Mesenchymal stem cell (in vitro differentiated cells and primary cell): ENCODE measurements at regions not wholly inside any gene's neighbourhood (a gene's known extent, or its start where the extent isn't known, plus 50 kb on each side); places are given as distances from the start of the nearest gene placed in this dataset.
"Not testable (repeated sequence)": the region's sequence is repeated elsewhere in the genome, so short reads cannot be mapped to it uniquely, and the experiment has no call there.

Experiments
- DNase-seq: peaks from one replicate; pipeline ENCODE4 v3.0.0-alpha.2; 2013
- H2AFZ ChIP-seq: one replicate; pipeline ENCODE4 v1.6.1; 2013; ENCODE audit warnings: low read depth, mild to moderate bottlenecking, control low read depth, inconsistent platforms, low read length, moderate library complexity
- H2AK5ac ChIP-seq: 2 replicates; pipeline ENCODE4 v1.6.1; 2013; ENCODE audit warnings: low read length, moderate library complexity, mild to moderate bottlenecking, inconsistent platforms; ENCODE audit not compliant: severe bottlenecking
- H2BK120ac ChIP-seq: one replicate; pipeline ENCODE4 v1.6.1; 2013; ENCODE audit warnings: low read depth, mild to moderate bottlenecking, inconsistent platforms, low read length, moderate library complexity
- H2BK12ac ChIP-seq, 2 experiments: one replicate each; pipeline ENCODE4 v1.6.1; 2013; ENCODE audit warnings: inconsistent platforms in 2 of 2, low read length in 2 of 2, mild to moderate bottlenecking in 2 of 2, moderate library complexity in 2 of 2, control low read depth in 1 of 2
- H2BK15ac ChIP-seq: one replicate; pipeline ENCODE4 v1.6.1; 2013; ENCODE audit warnings: mild to moderate bottlenecking, low read depth, inconsistent platforms; ENCODE audit not compliant: poor library complexity, severe bottlenecking
- H2BK5ac ChIP-seq: 2 replicates; pipeline ENCODE4 v1.6.1; 2013; ENCODE audit warnings: low read depth, mild to moderate bottlenecking, low read length, control low read depth, inconsistent platforms; ENCODE audit not compliant: poor library complexity, severe bottlenecking
- H3K14ac ChIP-seq, 2 experiments: one replicate each; pipeline ENCODE4 v1.6.1; 2013; ENCODE audit warnings: inconsistent platforms in 2 of 2, low read length in 2 of 2, control low read depth in 1 of 2, mild to moderate bottlenecking in 1 of 2, moderate library complexity in 1 of 2
- H3K18ac ChIP-seq, 2 experiments: one replicate each; pipeline ENCODE4 v1.6.1; 2013; ENCODE audit warnings: inconsistent platforms in 2 of 2, low read length in 2 of 2, control low read depth in 1 of 2, low read depth in 1 of 2, mild to moderate bottlenecking in 1 of 2
- H3K23ac ChIP-seq, 2 experiments: one replicate each; pipeline ENCODE4 v1.6.1; 2013; ENCODE audit warnings: inconsistent platforms in 2 of 2, low read length in 2 of 2, mild to moderate bottlenecking in 2 of 2, moderate library complexity in 2 of 2, control low read depth in 1 of 2
- H3K27ac ChIP-seq: 2 replicates; pipeline ENCODE4 v1.5.1; 2013; ENCODE audit warnings: mild to moderate bottlenecking, moderate library complexity, low read length, control low read depth, inconsistent platforms; ENCODE audit not compliant: poor library complexity, severe bottlenecking
- H3K27me3 ChIP-seq, 2 experiments: 2 replicates each; pipeline versions ENCODE4 v1.6.1 to v1.7.0; 2013; ENCODE audit warnings: low read length in 2 of 2, mild to moderate bottlenecking in 2 of 2, moderate library complexity in 2 of 2, control low read depth in 1 of 2, inconsistent platforms in 1 of 2; ENCODE audit not compliant: control insufficient read depth in 1 of 2, insufficient read depth in 1 of 2
- H3K36me3 ChIP-seq, 2 experiments: 2 replicates each; pipeline versions ENCODE4 v1.6.1 to v1.7.0; 2013; ENCODE audit warnings: low read length in 2 of 2, control low read depth in 1 of 2, inconsistent platforms in 1 of 2, low read depth in 1 of 2, mild to moderate bottlenecking in 1 of 2; ENCODE audit not compliant: insufficient read depth in 2 of 2, control insufficient read depth in 1 of 2
- H3K4ac ChIP-seq, 2 experiments: one replicate each; pipeline ENCODE4 v1.6.1; 2013; ENCODE audit warnings: inconsistent platforms in 2 of 2, low read length in 2 of 2, mild to moderate bottlenecking in 2 of 2, moderate library complexity in 2 of 2, control low read depth in 1 of 2, low read depth in 1 of 2
- H3K4me1 ChIP-seq: 2 replicates; pipeline ENCODE4 v1.6.1; 2013; ENCODE audit warnings: low read depth, low read length, control low read depth; ENCODE audit not compliant: control insufficient read depth, insufficient read depth
- H3K4me2 ChIP-seq: 2 replicates; pipeline ENCODE4 v1.6.1; 2013; ENCODE audit warnings: low read length, mild to moderate bottlenecking, inconsistent platforms; ENCODE audit not compliant: poor library complexity, severe bottlenecking
- H3K4me3 ChIP-seq, 2 experiments: 2 replicates each; pipeline versions ENCODE4 v1.5.1 to v1.7.0; 2013; ENCODE audit warnings: low read length in 2 of 2, mild to moderate bottlenecking in 2 of 2, control low read depth in 1 of 2, low read depth in 1 of 2; ENCODE audit not compliant: insufficient read depth in 1 of 2
- H3K79me1 ChIP-seq: replicated peaks from 2 replicates; pipeline ENCODE4 v1.6.1; 2013; ENCODE audit warnings: mild to moderate bottlenecking, control low read depth, low read length, inconsistent platforms; ENCODE audit not compliant: poor library complexity, severe bottlenecking
- H3K9ac ChIP-seq: 2 replicates; pipeline ENCODE4 v1.7.0; 2013; ENCODE audit warnings: mild to moderate bottlenecking, low read length, moderate library complexity
- H3K9me3 ChIP-seq: 2 replicates; pipeline ENCODE4 v1.7.0; 2013; ENCODE audit warnings: mild to moderate bottlenecking, low read length; ENCODE audit not compliant: control insufficient read depth
- H4K8ac ChIP-seq: one replicate; pipeline ENCODE4 v1.6.1; 2013; ENCODE audit warnings: inconsistent platforms, mild to moderate bottlenecking, low read length, moderate library complexity
- H4K91ac ChIP-seq: one replicate; pipeline ENCODE4 v1.6.1; 2013; ENCODE audit warnings: mild to moderate bottlenecking, low read length, inconsistent platforms
- WGBS: methylation state at CpG from one replicate; pipeline ENCODE4 v1.1.7; 2013; ENCODE audit warnings: mixed read lengths; 5-methylcytosine and 5-hydroxymethylcytosine counted together

- not testable (repeated sequence) for H2BK5ac ChIP-seq, H3K79me1 ChIP-seq, H2AFZ ChIP-seq, H2BK120ac ChIP-seq, DNase-seq, H2BK12ac ChIP-seq, H3K18ac ChIP-seq, H4K8ac ChIP-seq, H2BK15ac ChIP-seq, H3K27ac ChIP-seq, H3K36me3 ChIP-seq, H3K27me3 ChIP-seq, H3K9me3 ChIP-seq, H4K91ac ChIP-seq, H3K23ac ChIP-seq, H3K4ac ChIP-seq, H3K4me1 ChIP-seq, H3K14ac ChIP-seq, H3K4me3 ChIP-seq, H2AK5ac ChIP-seq, H3K9ac ChIP-seq, H3K4me2 ChIP-seq
Observed at GRCh38 chr2:110310988-110311475, 98.7 kb upstream of the MTLN start.

- H2BK12ac ChIP-seq, H3K36me3 ChIP-seq, H3K4ac ChIP-seq, H3K18ac ChIP-seq, H3K4me1 ChIP-seq, H4K8ac ChIP-seq, H2AK5ac ChIP-seq, H2BK120ac ChIP-seq, H3K79me1 ChIP-seq, H3K4me3 ChIP-seq, H3K9me3 ChIP-seq, H4K91ac ChIP-seq, H3K27me3 ChIP-seq, H2AFZ ChIP-seq, H2BK15ac ChIP-seq, H3K4me2 ChIP-seq, H3K27ac ChIP-seq, DNase-seq, H3K23ac ChIP-seq, H3K14ac ChIP-seq, H3K9ac ChIP-seq, H2BK5ac ChIP-seq: not testable (repeated sequence)
- WGBS: no CpG with 5 or more reads among the region's 3 CpGs
Observed at GRCh38 chr2:110308728-110309127, 96.4 kb upstream of the MTLN start.

GRCh38 chr2:110292807-110293206 lies 80.5 kb upstream of the MTLN start:
- H3K9me3 ChIP-seq, H2AK5ac ChIP-seq, H3K9ac ChIP-seq, H2BK15ac ChIP-seq, DNase-seq, H3K27ac ChIP-seq, H3K14ac ChIP-seq, H3K23ac ChIP-seq, H3K4me2 ChIP-seq, H3K79me1 ChIP-seq, H2BK12ac ChIP-seq, H3K27me3 ChIP-seq, H2BK5ac ChIP-seq, H3K4me3 ChIP-seq, H3K18ac ChIP-seq, H4K91ac ChIP-seq, H2AFZ ChIP-seq, H4K8ac ChIP-seq, H3K4ac ChIP-seq, H3K36me3 ChIP-seq, H3K4me1 ChIP-seq, H2BK120ac ChIP-seq: not testable (repeated sequence)
- WGBS: no CpG with 5 or more reads among the region's 4 CpGs

GRCh38 chr2:110291909-110292579 lies 79.7 kb upstream of the MTLN start:
- not testable (repeated sequence) for H3K9ac ChIP-seq, H2BK12ac ChIP-seq, H3K23ac ChIP-seq, DNase-seq, H2AK5ac ChIP-seq, H3K36me3 ChIP-seq, H2AFZ ChIP-seq, H3K4me3 ChIP-seq, H3K18ac ChIP-seq, H4K8ac ChIP-seq, H3K27me3 ChIP-seq, H3K4ac ChIP-seq, H3K4me2 ChIP-seq, H2BK120ac ChIP-seq, H3K27ac ChIP-seq, H3K4me1 ChIP-seq, H3K14ac ChIP-seq, H2BK15ac ChIP-seq, H3K9me3 ChIP-seq, H4K91ac ChIP-seq, H3K79me1 ChIP-seq, H2BK5ac ChIP-seq
- 89% methylated on average over 1 of the region's 6 CpGs for WGBS
